H1 (cell line): ENCODE measurements at regions not wholly inside any gene's neighbourhood (a gene's known extent, or its start where the extent isn't known, plus 50 kb on each side); places are given as distances from the start of the nearest gene placed in this dataset.

Source experiments
- CTCF ChIA-PET: fragments of 300-600 bp; sonication (Branson Sonifier 250); formaldehyde crosslinking; loops from one replicate; lab custom pipeline; 2021; ENCODE audit not compliant: partially characterized antibody; lab: Charles Lee
- POLR2A ChIA-PET: fragments of 300-600 bp; sonication (Branson Sonifier 250); formaldehyde crosslinking; loops from one replicate; lab custom pipeline; 2021; ENCODE audit warnings: inconsistent platforms; ENCODE audit not compliant: partially characterized antibody; lab: Charles Lee
- DNase-seq, 2 experiments: peaks; one replicate each; pipeline versions ENCODE4 v3.0.0 to v3.0.0-alpha.2; 2010 to 2022; ENCODE audit warnings: low spot score in 2 of 2, low read depth in 1 of 2, mixed read lengths in 1 of 2
- FAIRE-seq: peaks from 2 replicates; lab custom pipeline; 2011; peaks lifted over from hg19 to GRCh38; lab: Jason Lieb, UNC
- H2AFZ ChIP-seq: 2 replicates; pipeline ENCODE4 v1.8.1; 2012; ENCODE audit warnings: low read length, inconsistent platforms
- H2AK5ac ChIP-seq: 2 replicates; pipeline ENCODE4 v1.6.1; 2013; ENCODE audit warnings: low read depth, low read length
- H2BK120ac ChIP-seq: replicated peaks from 2 replicates; pipeline ENCODE3; 2013; ENCODE audit warnings: low read depth, low read length, inconsistent platforms
- H2BK12ac ChIP-seq: 2 replicates; pipeline ENCODE4 v1.6.1; 2013; ENCODE audit warnings: low read depth, low read length
- H2BK15ac ChIP-seq: 2 replicates; pipeline ENCODE4 v1.6.1; 2013; ENCODE audit warnings: low read length
- H2BK20ac ChIP-seq: 2 replicates; pipeline ENCODE4 v1.6.1; 2013; ENCODE audit warnings: low read length
- H2BK5ac ChIP-seq: 2 replicates; pipeline ENCODE4 v1.6.1; 2013; ENCODE audit warnings: low read depth, low read length
- H3K14ac ChIP-seq: 2 replicates; pipeline ENCODE4 v1.6.1; 2013; ENCODE audit warnings: inconsistent platforms; ENCODE audit not compliant: insufficient read length
- H3K18ac ChIP-seq: 2 replicates; pipeline ENCODE4 v1.6.1; 2013; ENCODE audit warnings: low read length; ENCODE audit errors: extremely low read depth
- H3K23ac ChIP-seq: 2 replicates; pipeline ENCODE4 v1.6.1; 2013; ENCODE audit warnings: inconsistent platforms; ENCODE audit not compliant: insufficient read length
- H3K23me2 ChIP-seq: 2 replicates; pipeline ENCODE4 v1.6.1; 2013; ENCODE audit warnings: low read depth, low read length
- H3K27ac ChIP-seq: 2 replicates; pipeline ENCODE4 v1.6.1; 2011; ENCODE audit warnings: low read depth, low read length, inconsistent platforms
- H3K27me3 ChIP-seq, 4 experiments: replicated peaks in 1 of 4; 1 replicate in 1 of 4; 2 replicates in 3 of 4; pipeline versions ENCODE4 v1.6.1 to v1.8.1; 2011 to 2013; ENCODE audit warnings: low read length in 3 of 4, mild to moderate bottlenecking in 3 of 4, inconsistent platforms in 2 of 4, mixed read lengths in 2 of 4, moderate library complexity in 1 of 4; ENCODE audit not compliant: control insufficient read depth in 3 of 4, insufficient read depth in 3 of 4; ENCODE audit errors: extremely low read depth in 1 of 4
- H3K36me3 ChIP-seq, 4 experiments: 2 replicates each; pipeline versions ENCODE4 v1.6.1 to v1.8.1; 2011 to 2013; ENCODE audit warnings: mild to moderate bottlenecking in 4 of 4, low read length in 3 of 4, moderate library complexity in 2 of 4, control low read depth in 1 of 4, inconsistent platforms in 1 of 4; ENCODE audit not compliant: insufficient read depth in 4 of 4, control insufficient read depth in 2 of 4
- H3K4ac ChIP-seq: replicated peaks from 2 replicates; pipeline ENCODE3; 2013; ENCODE audit warnings: low read length, low read depth, mixed read lengths, inconsistent platforms; ENCODE audit not compliant: insufficient read length
- H3K4me1 ChIP-seq, 4 experiments: replicated peaks in 1 of 4; 1 replicate in 1 of 4; 2 replicates in 3 of 4; pipeline versions ENCODE4 v1.6.1 to v1.8.1; 2011 to 2013; ENCODE audit warnings: low read length in 3 of 4, inconsistent platforms in 2 of 4, mixed read lengths in 1 of 4; ENCODE audit not compliant: insufficient read depth in 4 of 4, control insufficient read depth in 3 of 4
- H3K4me2 ChIP-seq, 2 experiments: 2 replicates each; pipeline versions ENCODE4 v1.6.1 to v1.8.1; 2011 to 2013; ENCODE audit warnings: low read depth in 2 of 2, low read length in 2 of 2, control low read depth in 1 of 2, inconsistent platforms in 1 of 2, mild to moderate bottlenecking in 1 of 2; ENCODE audit not compliant: insufficient read depth in 1 of 2
- H3K4me3 ChIP-seq, 4 experiments: fragments of 200-600, 300-600 bp in 1 of 4; sonication (generic), shearing (Covaris generic), sonication (Bioruptor Twin) in 1 of 4; 2 replicates each; pipeline versions ENCODE4 v1.5.1 to v1.8.1; 2011 to 2016; ENCODE audit warnings: low read length in 4 of 4, low read depth in 3 of 4, control low read depth in 2 of 4, inconsistent platforms in 2 of 4, mild to moderate bottlenecking in 2 of 4, mixed read lengths in 1 of 4, moderate library complexity in 1 of 4; ENCODE audit not compliant: insufficient read depth in 2 of 4; ENCODE audit errors: extremely low read depth in 1 of 4
- H3K56ac ChIP-seq: replicated peaks from 2 replicates; pipeline ENCODE3; 2013; ENCODE audit warnings: low read depth, mild to moderate bottlenecking, mixed read lengths, low read length, inconsistent platforms; ENCODE audit not compliant: insufficient read length
- H3K79me1 ChIP-seq: 2 replicates; pipeline ENCODE4 v1.6.1; 2013; ENCODE audit warnings: low read depth, low read length, control low read depth
- H3K79me2 ChIP-seq, 2 experiments: 2 replicates each; pipeline versions ENCODE4 v1.6.1 to v1.8.1; 2012 to 2013; ENCODE audit warnings: low read length in 2 of 2, mild to moderate bottlenecking in 2 of 2, inconsistent platforms in 1 of 2; ENCODE audit not compliant: insufficient read depth in 2 of 2, control insufficient read depth in 1 of 2
- H3K9ac ChIP-seq, 4 experiments: replicated peaks in 1 of 4; 1 replicate in 1 of 4; 2 replicates in 3 of 4; pipeline versions ENCODE4 v1.6.1 to v1.8.1; 2011 to 2013; ENCODE audit warnings: low read depth in 3 of 4, low read length in 3 of 4, control low read depth in 2 of 4, mild to moderate bottlenecking in 2 of 4, moderate library complexity in 2 of 4, inconsistent platforms in 1 of 4; ENCODE audit errors: extremely low read depth in 1 of 4
- H3K9me3 ChIP-seq, 2 experiments: 2 replicates each; pipeline versions ENCODE4 v1.6.1 to v1.8.1; 2012 to 2013; ENCODE audit warnings: mild to moderate bottlenecking in 2 of 2, moderate library complexity in 2 of 2, control low read depth in 1 of 2, inconsistent platforms in 1 of 2, low read depth in 1 of 2, low read length in 1 of 2, mixed read lengths in 1 of 2; ENCODE audit not compliant: insufficient read depth in 2 of 2
- H4K20me1 ChIP-seq, 2 experiments: replicated peaks in 1 of 2; 2 replicates each; pipeline versions ENCODE3 to v1.8.1; 2011 to 2013; ENCODE audit warnings: inconsistent platforms in 2 of 2, low read length in 2 of 2, mild to moderate bottlenecking in 1 of 2; ENCODE audit not compliant: insufficient read depth in 2 of 2, control insufficient read depth in 1 of 2
- H4K5ac ChIP-seq: 2 replicates; pipeline ENCODE4 v1.6.1; 2013; ENCODE audit warnings: low read length, low read depth, mixed read lengths, inconsistent platforms; ENCODE audit not compliant: insufficient read length
- H4K8ac ChIP-seq: 2 replicates; pipeline ENCODE4 v1.8.0; 2013; ENCODE audit warnings: mild to moderate bottlenecking, moderate library complexity, low read length, inconsistent platforms; ENCODE audit not compliant: insufficient read depth; ENCODE audit errors: extremely low read depth
- H4K91ac ChIP-seq: replicated peaks from 2 replicates; pipeline ENCODE3; 2013; ENCODE audit warnings: low read length, mixed read lengths, inconsistent platforms; ENCODE audit not compliant: insufficient read length
- ASH2L ChIP-seq: fragments of 200-600, 300-600 bp; sonication (generic); IDR thresholded peaks from one replicate; pipeline ENCODE4 v1.7.1; 2017; ENCODE audit warnings: low read length
- BRCA1 ChIP-seq: IDR thresholded peaks from 2 replicates; pipeline ENCODE4 v1.6.1; 2012; ENCODE audit warnings: low read depth, low read length, improper control_type of control experiment
- CBX5 ChIP-seq: fragments of 300-800, 300-1000 bp; sonication (generic); IDR thresholded peaks from 2 replicates; pipeline ENCODE4 v1.7.1; 2016; ENCODE audit warnings: antibody characterized with exemption, low read length, low read depth
- EZH2 ChIP-seq: fragments of 200-600 bp; sonication (generic); IDR thresholded peaks from 2 replicates; pipeline ENCODE4 v1.7.1; 2012; ENCODE audit warnings: low read depth, mild to moderate bottlenecking, moderate library complexity, low read length, inconsistent platforms; ENCODE audit not compliant: severe bottlenecking
- KDM1A ChIP-seq: fragments of 200-600, 300-600 bp; sonication (generic); IDR thresholded peaks from 2 replicates; pipeline ENCODE4 v1.7.1; 2016; ENCODE audit warnings: mild to moderate bottlenecking, low read length, borderline replicate concordance
- POLR2AphosphoS5 ChIP-seq: IDR thresholded peaks from 2 replicates; pipeline ENCODE4 v1.6.1; 2011; ENCODE audit warnings: low read depth, low read length
- RNF2 ChIP-seq: fragments of 200-900, 300-1000 bp; sonication (generic); IDR thresholded peaks from 2 replicates; pipeline ENCODE4 v1.7.1; 2016; ENCODE audit warnings: borderline replicate concordance, low read depth, mild to moderate bottlenecking, antibody characterized with exemption, low read length; ENCODE audit not compliant: poor library complexity, severe bottlenecking; ENCODE audit errors: missing control alignments
- SIRT6 ChIP-seq: IDR thresholded peaks from one replicate; pipeline ENCODE4 v1.7.1; 2012; ENCODE audit warnings: low read length, inconsistent platforms
- SP1 ChIP-seq: IDR thresholded peaks from 2 replicates; pipeline ENCODE4 v1.6.1; 2011; ENCODE audit warnings: low read depth, low read length
- SRF ChIP-seq: IDR thresholded peaks from 2 replicates; pipeline ENCODE4 v1.6.1; 2011; ENCODE audit warnings: mild to moderate bottlenecking, low read depth, low read length, moderate library complexity
- TBP ChIP-seq: IDR thresholded peaks from 2 replicates; pipeline ENCODE4 v1.6.1; 2011; ENCODE audit warnings: low read depth, low read length, improper control_type of control experiment
- TCF12 ChIP-seq: IDR thresholded peaks from 2 replicates; pipeline ENCODE4 v1.6.1; 2011; ENCODE audit warnings: low read depth, mild to moderate bottlenecking, low read length
- TEAD4 ChIP-seq: IDR thresholded peaks from 2 replicates; pipeline ENCODE4 v1.6.1; 2012; ENCODE audit warnings: low read depth, low read length, inconsistent platforms, mixed read lengths
- WGBS, 2 experiments: shearing (Covaris generic) in 1 of 2; methylation state at CpG; one replicate each; pipeline versions ENCODE4 v1.1.6 to v1.1.7; 2013 to 2015; ENCODE audit warnings: low lambda C conversion rate in 2 of 2, mixed read lengths in 2 of 2, inconsistent platforms in 1 of 2, low coverage in 1 of 2, missing lambda C conversion rate in 1 of 2; ENCODE audit not compliant: insufficient replicate concordance in 2 of 2, insufficient coverage in 1 of 2, insufficient read length in 1 of 2; ENCODE audit errors: extremely low coverage in 1 of 2, missing lambda C conversion rate in 1 of 2; 5-methylcytosine and 5-hydroxymethylcytosine counted together
- TF ChIP-seq, protein P1 (sequence below): IDR thresholded peaks from 2 replicates; pipeline ENCODE4 v1.6.1; 2012; ENCODE audit warnings: low read length, inconsistent platforms

DNA sequence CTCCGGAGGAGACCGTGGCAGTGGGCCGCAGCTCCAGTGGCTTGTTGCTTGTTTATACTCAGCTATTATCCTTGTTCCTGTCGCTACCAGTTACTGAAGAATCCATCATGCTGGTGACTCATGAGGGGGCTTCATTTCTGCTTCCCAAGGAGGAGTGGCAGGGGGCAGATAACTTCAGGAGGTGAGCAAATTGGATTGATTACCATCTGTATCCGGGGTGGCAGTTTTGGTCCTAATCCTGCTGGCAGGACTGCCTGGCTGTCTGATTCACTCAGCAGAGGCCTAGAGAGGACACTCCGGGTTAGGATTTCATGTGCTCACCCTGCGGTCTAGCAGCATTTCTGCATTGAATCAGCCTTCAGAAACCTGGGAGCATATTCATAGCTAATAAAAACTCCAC is 230.0 kb downstream of the ACTR3 start:
- H2BK20ac ChIP-seq: no peak overlapping the region
- H3K4ac ChIP-seq: no peak overlapping the region
- no peak overlapping the region for H2AFZ ChIP-seq
- no peak overlapping the region for H2BK15ac ChIP-seq
- no peak overlapping the region for H3K4me2 ChIP-seq
- ChIA-PET POLR2A (no interaction called here), CTCF (interaction anchor here (1.0 kb wide), 1 partner anchor 941 kb away, joined by 3 read pairs; no protein-coding TSS in a partner anchor)
- H3K79me1 ChIP-seq: no peaks in the 10 kb centered on the region
- no peak overlapping the region for H3K14ac ChIP-seq
- H2BK12ac ChIP-seq: no peak overlapping the region
- no peaks in the 10 kb centered on the region for H3K27me3 ChIP-seq
- no peak overlapping the region for H4K91ac ChIP-seq
- FAIRE-seq: no peak
- H3K4me1 ChIP-seq: peaks cover 0 to 7% (median 3%) of the 10 kb centered on the region in 4 experiments; a peak in 4 of 7 replicates
- H4K5ac ChIP-seq: no peak overlapping the region
- H4K20me1 ChIP-seq: no peaks in the 10 kb centered on the region
- no peak overlapping the region for H3K18ac ChIP-seq
- no peaks in the 10 kb centered on the region for H3K23me2 ChIP-seq
- no peak for DNase-seq
- no peak overlapping the region for H4K8ac ChIP-seq
- WGBS, 2 experiments: 92% methylated on average over 7 of the region's 7 CpGs; no CpG with 5 or more reads in 1 of the 2 experiments
- no peaks in the 10 kb centered on the region for H3K9me3 ChIP-seq
- no peaks in the 10 kb centered on the region for H3K79me2 ChIP-seq
- H3K4me3 ChIP-seq: no peak overlapping the region
- no peak overlapping the region for H3K27ac ChIP-seq
- no peak overlapping the region for H2BK120ac ChIP-seq
- H3K9ac ChIP-seq: no peak overlapping the region
- H3K23ac ChIP-seq: no peak overlapping the region
- no peak overlapping the region for H2AK5ac ChIP-seq
- H3K36me3 ChIP-seq: no peaks in the 10 kb centered on the region
- no peak overlapping the region for H2BK5ac ChIP-seq
- no peak overlapping the region for H3K56ac ChIP-seq
- TF ChIP-seq TCF12 (no peak), EZH2 (no peak), SRF (no peak), SP1 (no peak), CBX5 (no peak), POLR2AphosphoS5 (no peak), KDM1A (no peak), SIRT6 (no peak), TEAD4 (no peak), RNF2 (no peak), ASH2L (no peak), BRCA1 (no peak), TBP (no peak)
- TF ChIP-seq, protein P1, sequence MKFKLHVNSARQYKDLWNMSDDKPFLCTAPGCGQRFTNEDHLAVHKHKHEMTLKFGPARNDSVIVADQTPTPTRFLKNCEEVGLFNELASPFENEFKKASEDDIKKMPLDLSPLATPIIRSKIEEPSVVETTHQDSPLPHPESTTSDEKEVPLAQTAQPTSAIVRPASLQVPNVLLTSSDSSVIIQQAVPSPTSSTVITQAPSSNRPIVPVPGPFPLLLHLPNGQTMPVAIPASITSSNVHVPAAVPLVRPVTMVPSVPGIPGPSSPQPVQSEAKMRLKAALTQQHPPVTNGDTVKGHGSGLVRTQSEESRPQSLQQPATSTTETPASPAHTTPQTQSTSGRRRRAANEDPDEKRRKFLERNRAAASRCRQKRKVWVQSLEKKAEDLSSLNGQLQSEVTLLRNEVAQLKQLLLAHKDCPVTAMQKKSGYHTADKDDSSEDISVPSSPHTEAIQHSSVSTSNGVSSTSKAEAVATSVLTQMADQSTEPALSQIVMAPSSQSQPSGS: no peak
